ENCODE measurements at regions not wholly inside any gene's neighbourhood (a gene's known extent, or its start where the extent isn't known, plus 50 kb on each side); places are given as distances from the start of the nearest gene placed in this dataset.
A peak's percentile ranks its signal among the peaks of the same experiment; 100 is the strongest.

GRCh38 chr9:117555964-117556629, 141.2 kb upstream of the ASTN2 start:
- TF ChIP-seq, protein P1, sequence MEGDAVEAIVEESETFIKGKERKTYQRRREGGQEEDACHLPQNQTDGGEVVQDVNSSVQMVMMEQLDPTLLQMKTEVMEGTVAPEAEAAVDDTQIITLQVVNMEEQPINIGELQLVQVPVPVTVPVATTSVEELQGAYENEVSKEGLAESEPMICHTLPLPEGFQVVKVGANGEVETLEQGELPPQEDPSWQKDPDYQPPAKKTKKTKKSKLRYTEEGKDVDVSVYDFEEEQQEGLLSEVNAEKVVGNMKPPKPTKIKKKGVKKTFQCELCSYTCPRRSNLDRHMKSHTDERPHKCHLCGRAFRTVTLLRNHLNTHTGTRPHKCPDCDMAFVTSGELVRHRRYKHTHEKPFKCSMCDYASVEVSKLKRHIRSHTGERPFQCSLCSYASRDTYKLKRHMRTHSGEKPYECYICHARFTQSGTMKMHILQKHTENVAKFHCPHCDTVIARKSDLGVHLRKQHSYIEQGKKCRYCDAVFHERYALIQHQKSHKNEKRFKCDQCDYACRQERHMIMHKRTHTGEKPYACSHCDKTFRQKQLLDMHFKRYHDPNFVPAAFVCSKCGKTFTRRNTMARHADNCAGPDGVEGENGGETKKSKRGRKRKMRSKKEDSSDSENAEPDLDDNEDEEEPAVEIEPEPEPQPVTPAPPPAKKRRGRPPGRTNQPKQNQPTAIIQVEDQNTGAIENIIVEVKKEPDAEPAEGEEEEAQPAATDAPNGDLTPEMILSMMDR (conservative IDR thresholded peaks at IDR 0.05), result peak; percentile 63
- TF ChIP-seq EZH2 (IDR thresholded peaks at IDR 0.05; ENCODE audit: low read depth), result no peak
